ENCODE measurements at regions not wholly inside any gene's neighbourhood (a gene's known extent, or its start where the extent isn't known, plus 50 kb on each side); places are given as distances from the start of the nearest gene placed in this dataset.

DNA sequence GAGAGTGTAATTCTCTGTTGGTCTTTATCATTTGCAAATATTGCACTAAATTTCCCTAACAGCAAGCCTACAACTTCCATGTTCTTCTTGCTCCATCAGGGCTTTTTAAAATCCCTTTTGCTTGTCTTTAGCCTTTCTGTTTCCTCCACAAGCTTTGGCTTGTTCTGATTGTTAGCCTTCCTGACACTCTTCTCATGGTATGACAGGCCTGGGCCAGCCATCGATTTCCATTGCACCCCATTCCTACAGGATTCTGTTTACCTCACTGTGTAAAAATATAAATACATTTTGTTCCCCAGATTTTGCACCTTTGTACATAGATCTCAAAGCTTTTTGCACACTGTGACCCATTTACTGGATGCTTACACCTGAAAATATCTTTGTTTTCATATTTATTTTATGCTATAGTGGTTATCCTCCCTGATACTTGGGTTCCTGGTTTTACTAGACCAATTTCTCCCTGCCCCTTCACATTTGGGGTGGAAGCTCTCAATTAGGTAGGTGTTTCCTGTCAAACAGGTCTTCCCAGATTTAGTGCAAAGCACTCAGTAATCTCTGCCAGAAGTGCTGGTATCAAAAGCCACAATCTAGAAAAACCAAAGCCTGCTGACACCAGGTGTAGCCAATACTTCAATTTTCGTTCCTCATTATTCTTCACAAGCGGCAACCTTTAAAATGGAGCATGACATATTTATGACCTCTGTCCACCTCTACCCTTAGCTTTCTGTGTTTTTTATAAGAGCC lies 57.9 kb upstream of the PPP2R3A start:
- H3K79me1 ChIP-seq (ENCODE audit: low read depth in 1 of 2, low read length in 2 of 2) = no peaks in the 10 kb centered on the region
- H3K4me1 ChIP-seq (ENCODE audit: control insufficient read depth, insufficient read depth, low read length) = peaks cover 2% of the 10 kb centered on the region
- TF ChIP-seq, protein P1, sequence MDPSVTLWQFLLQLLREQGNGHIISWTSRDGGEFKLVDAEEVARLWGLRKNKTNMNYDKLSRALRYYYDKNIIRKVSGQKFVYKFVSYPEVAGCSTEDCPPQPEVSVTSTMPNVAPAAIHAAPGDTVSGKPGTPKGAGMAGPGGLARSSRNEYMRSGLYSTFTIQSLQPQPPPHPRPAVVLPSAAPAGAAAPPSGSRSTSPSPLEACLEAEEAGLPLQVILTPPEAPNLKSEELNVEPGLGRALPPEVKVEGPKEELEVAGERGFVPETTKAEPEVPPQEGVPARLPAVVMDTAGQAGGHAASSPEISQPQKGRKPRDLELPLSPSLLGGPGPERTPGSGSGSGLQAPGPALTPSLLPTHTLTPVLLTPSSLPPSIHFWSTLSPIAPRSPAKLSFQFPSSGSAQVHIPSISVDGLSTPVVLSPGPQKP (IDR thresholded peaks at IDR 0.05; ENCODE audit: borderline replicate concordance, low read depth, low read length) = no peak
- TF ChIP-seq MAFK (IDR thresholded peaks at IDR 0.05; ENCODE audit: low read depth, low read length) (no peak), RFX5 (IDR thresholded peaks at IDR 0.05; ENCODE audit: low read depth, low read length) (no peak), SMC3 (IDR thresholded peaks at IDR 0.05; ENCODE audit: low read depth, low read length) (no peak), NFE2L2 (IDR thresholded peaks at IDR 0.05; ENCODE audit: low read depth, low read length) (no peak), RAD21 (IDR thresholded peaks at IDR 0.05; ENCODE audit: low read length) (no peak), USF2 (IDR thresholded peaks at IDR 0.05; ENCODE audit: low read depth, low read length) (no peak), FOS (IDR thresholded peaks at IDR 0.05; ENCODE audit: low read depth, low read length) (no peak), CHD1 (IDR thresholded peaks at IDR 0.05; ENCODE audit: low read depth, low read length) (no peak)
- no peaks in the 10 kb centered on the region for H3K36me3 ChIP-seq (ENCODE audit: control insufficient read depth, insufficient read depth, low read length)
- no peak overlapping the region for H3K23ac ChIP-seq (ENCODE audit: low read depth, low read length)
- ATAC-seq (ENCODE audit: low read depth) = no peak
- dilution Hi-C loops (cut with HindIII; ENCODE audit: low sequenced_read_pairs, unreplicated experiment) (no loop called here), intact Hi-C loops (cut with micrococcal nuclease) (no loop called here), in situ Hi-C loops (cut with MboI; ENCODE audit: low sequenced_read_pairs) (no loop called here)
- no TSS peak for BruUV-seq (replicated peaks)
- H2BK5ac ChIP-seq (ENCODE audit: low read depth, low read length, poor library complexity, severe bottlenecking) = no peak overlapping the region
- H4K8ac ChIP-seq (ENCODE audit: low read depth in 2 of 2, low read length in 2 of 2) = no peak overlapping the region
- H3K9ac ChIP-seq (ENCODE audit: low read depth, low read length) = no peak overlapping the region
- H3K56ac ChIP-seq (ENCODE audit: extremely low read depth, insufficient read depth, low read length) = no peak overlapping the region
- no peak overlapping the region for H2AK9ac ChIP-seq (replicated peaks; ENCODE audit: low read depth, low read length, poor library complexity)
- 100% methylated on average over 1 of the region's 3 CpGs; no CpG with 5 or more reads in 1 of the 2 experiments for WGBS, 2 experiments (ENCODE audit: extremely low coverage in 2 of 2, insufficient read length in 1 of 2)
- no peak overlapping the region for H3K4ac ChIP-seq (ENCODE audit: low read depth, low read length)
- H3K9me1 ChIP-seq (ENCODE audit: insufficient read depth, low read length) = peaks cover 6% of the 10 kb centered on the region; the same call in 1 of the 2 replicates
- H4K5ac ChIP-seq (ENCODE audit: low read depth, low read length) = no peak overlapping the region
- no peak overlapping the region for H2BK120ac ChIP-seq (ENCODE audit: low read depth, low read length)
- no peak overlapping the region for H3K14ac ChIP-seq (replicated peaks; ENCODE audit: low read depth, low read length)
- H3K9me3 ChIP-seq (ENCODE audit: control insufficient read depth, insufficient read depth, low read length) = no peaks in the 10 kb centered on the region
- H2BK15ac ChIP-seq (ENCODE audit: low read depth, low read length) = no peak overlapping the region
- no peak overlapping the region for H2AFZ ChIP-seq (replicated peaks; ENCODE audit: low read length, poor library complexity)
- ChIA-PET POLR2A (ENCODE audit: unreplicated experiment) (no interaction called here), CTCF (no interaction called here)
- H3K27me3 ChIP-seq (ENCODE audit: control insufficient read depth, insufficient read depth, low read length) = no peaks in the 10 kb centered on the region; the same call in 1 of the 2 replicates
- H4K91ac ChIP-seq (ENCODE audit: insufficient read depth, low read depth, low read length) = no peak overlapping the region
- no peak overlapping the region for H3K27ac ChIP-seq (ENCODE audit: insufficient read depth, low read length)
- H2AK5ac ChIP-seq (ENCODE audit: low read depth, low read length) = no peak overlapping the region
- no peaks in the 10 kb centered on the region for H4K20me1 ChIP-seq (ENCODE audit: insufficient read depth, low read length)
- no peak overlapping the region for H3K4me3 ChIP-seq (ENCODE audit: insufficient read depth, low read depth, low read length)
- DNase-seq = no peak
- H2BK20ac ChIP-seq (ENCODE audit: low read depth, low read length) = no peak overlapping the region
- H3K4me2 ChIP-seq (ENCODE audit: low read depth, low read length) = no peak overlapping the region
- no peak overlapping the region for H3K18ac ChIP-seq (ENCODE audit: low read depth, low read length)
